Endodermal cell (in vitro differentiated cells): ENCODE measurements at regions not wholly inside any gene's neighbourhood (a gene's known extent, or its start where the extent isn't known, plus 50 kb on each side); places are given as distances from the start of the nearest gene placed in this dataset.

Experiments
- DNase-seq: peaks from one replicate; pipeline ENCODE4 v3.0.0-alpha.2; 2017
- H3K27ac ChIP-seq: 2 replicates; pipeline ENCODE4 v1.5.1; 2013; ENCODE audit warnings: mild to moderate bottlenecking, low read depth, low read length, moderate library complexity
- H3K27me3 ChIP-seq: 2 replicates; pipeline ENCODE4 v1.6.1; 2013; ENCODE audit warnings: mild to moderate bottlenecking, low read length, moderate library complexity; ENCODE audit not compliant: insufficient read depth, control insufficient read depth, poor library complexity, severe bottlenecking
- H3K36me3 ChIP-seq: 2 replicates; pipeline ENCODE4 v1.7.0; 2013; ENCODE audit warnings: mild to moderate bottlenecking, low read length, moderate library complexity; ENCODE audit not compliant: control insufficient read depth, insufficient read depth
- H3K4me1 ChIP-seq: one replicate; pipeline ENCODE4 v1.7.0; 2013; ENCODE audit warnings: low read length; ENCODE audit not compliant: control insufficient read depth, insufficient read depth
- H3K4me3 ChIP-seq: 2 replicates; pipeline ENCODE4 v1.5.1; 2013; ENCODE audit warnings: mild to moderate bottlenecking, low read length, moderate library complexity
- H3K9ac ChIP-seq: 2 replicates; pipeline ENCODE4 v1.6.1; 2013; ENCODE audit warnings: mild to moderate bottlenecking, low read length, moderate library complexity; ENCODE audit not compliant: poor library complexity, severe bottlenecking; ENCODE audit errors: extremely low read depth
- H3K9me3 ChIP-seq: 2 replicates; pipeline ENCODE4 v1.6.1; 2013; ENCODE audit warnings: mild to moderate bottlenecking, low read length, moderate library complexity; ENCODE audit not compliant: control insufficient read depth
- H3K27ac Mint-ChIP-seq: 2 replicates; pipeline ENCODE4 v1.8.0; 2020; ENCODE audit warnings: mixed read lengths
- H3K27me3 Mint-ChIP-seq: 2 replicates; pipeline ENCODE4 v1.8.0; 2021; ENCODE audit warnings: mild to moderate bottlenecking, mixed read lengths; ENCODE audit not compliant: insufficient read depth
- H3K36me3 Mint-ChIP-seq: 2 replicates; pipeline ENCODE4 v1.8.0; 2020; ENCODE audit warnings: low read depth, mixed read lengths
- H3K4me1 Mint-ChIP-seq: 2 replicates; pipeline ENCODE4 v1.8.0; 2020; ENCODE audit warnings: mixed read lengths
- H3K4me3 Mint-ChIP-seq: 2 replicates; pipeline ENCODE4 v1.8.0; 2020; ENCODE audit warnings: mild to moderate bottlenecking, moderate library complexity, mixed read lengths
- H3K9me3 Mint-ChIP-seq: 2 replicates; pipeline ENCODE4 v1.8.0; 2020; ENCODE audit warnings: mild to moderate bottlenecking, mixed read lengths
- WGBS, 2 experiments: methylation state at CpG; one replicate each; pipeline versions ENCODE4 v1.1.5 to v1.1.7; 2013; ENCODE audit warnings: missing lambda C conversion rate in 2 of 2, mixed read lengths in 1 of 2; ENCODE audit not compliant: insufficient coverage in 1 of 2, insufficient read length in 1 of 2; 5-methylcytosine and 5-hydroxymethylcytosine counted together
- TF ChIP-seq, protein P1 (sequence below): fragments of 200-600 bp; sonication (generic); conservative IDR thresholded peaks from 2 replicates; pipeline ENCODE4 v1.5.0; 2021; ENCODE audit warnings: antibody characterized with exemption, mild to moderate bottlenecking

DNA sequence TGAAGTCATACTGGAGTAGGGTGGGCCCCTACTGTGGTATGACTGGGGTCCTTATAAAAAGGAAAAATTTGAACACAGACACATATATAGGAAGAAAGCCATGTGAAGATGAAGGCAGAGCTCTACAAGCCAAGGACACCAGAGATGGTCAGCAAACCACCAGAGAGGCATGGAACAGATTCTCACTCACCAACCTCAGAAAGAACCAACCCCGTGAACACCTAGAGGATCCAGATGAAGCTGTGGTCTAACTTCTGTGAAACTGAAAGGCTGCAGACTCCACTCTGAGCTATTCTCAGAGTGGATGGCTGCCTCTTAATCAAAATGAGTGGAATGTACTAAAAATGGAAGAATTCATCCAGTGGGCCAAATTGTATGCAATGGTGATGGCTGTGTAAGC is 149.6 kb downstream of the ABCA8 start:
- H3K9me3 Mint-ChIP-seq: no peaks in the 10 kb centered on the region

DNA sequence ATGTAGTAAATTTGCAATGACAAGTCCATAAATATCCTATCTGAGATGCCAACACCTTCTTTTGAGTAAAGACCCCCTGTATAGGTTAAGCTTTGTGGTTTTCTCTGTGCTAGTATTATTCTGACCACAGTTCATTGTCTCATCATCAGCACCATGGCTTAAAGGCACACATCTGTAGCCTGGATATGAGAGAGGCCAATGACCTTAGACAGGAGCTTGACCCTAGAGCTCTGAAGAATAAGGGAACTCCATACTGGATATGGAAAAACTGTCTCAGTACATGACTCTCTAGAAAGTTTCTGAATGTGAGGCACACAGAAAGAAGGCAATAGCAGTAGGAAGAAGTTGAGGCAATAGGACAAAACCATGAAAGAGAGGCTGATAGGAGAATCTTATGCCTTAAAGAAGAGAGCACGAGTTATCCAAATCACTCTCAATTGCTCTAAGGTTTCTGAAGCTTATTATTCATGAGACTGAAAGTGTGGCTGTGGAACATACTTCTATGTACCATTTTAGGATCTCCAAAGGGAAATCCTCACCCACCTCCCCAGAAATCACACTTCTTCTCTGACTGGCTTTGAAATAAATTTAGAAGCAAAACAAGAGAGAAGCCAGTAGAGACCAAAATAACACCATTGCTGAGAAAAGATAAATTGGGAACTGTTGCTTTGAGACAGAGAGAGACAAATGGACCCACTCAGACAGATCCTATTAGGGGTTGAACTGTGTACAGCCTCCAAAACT is 150.2 kb downstream of the ABCA8 start:
- Mint-ChIP-seq H3K9me3 (no peaks in the 10 kb centered on the region), H3K36me3 (no peaks in the 10 kb centered on the region), H3K4me1 (no peaks in the 10 kb centered on the region), H3K27me3 (no peaks in the 10 kb centered on the region), H3K27ac (no peak overlapping the region), H3K4me3 (no peak overlapping the region)
- Histone ChIP-seq H3K27me3 (no peaks in the 10 kb centered on the region), H3K4me1 (no peaks in the 10 kb centered on the region), H3K9ac (no peak overlapping the region), H3K9me3 (no peaks in the 10 kb centered on the region), H3K36me3 (no peaks in the 10 kb centered on the region), H3K4me3 (no peak overlapping the region), H3K27ac (no peak overlapping the region)
- no peak for DNase-seq
- TF ChIP-seq, protein P1, sequence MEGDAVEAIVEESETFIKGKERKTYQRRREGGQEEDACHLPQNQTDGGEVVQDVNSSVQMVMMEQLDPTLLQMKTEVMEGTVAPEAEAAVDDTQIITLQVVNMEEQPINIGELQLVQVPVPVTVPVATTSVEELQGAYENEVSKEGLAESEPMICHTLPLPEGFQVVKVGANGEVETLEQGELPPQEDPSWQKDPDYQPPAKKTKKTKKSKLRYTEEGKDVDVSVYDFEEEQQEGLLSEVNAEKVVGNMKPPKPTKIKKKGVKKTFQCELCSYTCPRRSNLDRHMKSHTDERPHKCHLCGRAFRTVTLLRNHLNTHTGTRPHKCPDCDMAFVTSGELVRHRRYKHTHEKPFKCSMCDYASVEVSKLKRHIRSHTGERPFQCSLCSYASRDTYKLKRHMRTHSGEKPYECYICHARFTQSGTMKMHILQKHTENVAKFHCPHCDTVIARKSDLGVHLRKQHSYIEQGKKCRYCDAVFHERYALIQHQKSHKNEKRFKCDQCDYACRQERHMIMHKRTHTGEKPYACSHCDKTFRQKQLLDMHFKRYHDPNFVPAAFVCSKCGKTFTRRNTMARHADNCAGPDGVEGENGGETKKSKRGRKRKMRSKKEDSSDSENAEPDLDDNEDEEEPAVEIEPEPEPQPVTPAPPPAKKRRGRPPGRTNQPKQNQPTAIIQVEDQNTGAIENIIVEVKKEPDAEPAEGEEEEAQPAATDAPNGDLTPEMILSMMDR: no peak
- WGBS, 2 experiments: 91% methylated on average over 1 of the region's 1 CpG; no CpG with 5 or more reads in 1 of the 2 experiments

More for the DNA sequence above, 149.6 kb downstream of the ABCA8 start:
- H3K27me3 Mint-ChIP-seq: no peaks in the 10 kb centered on the region
- TF ChIP-seq, protein P1: no peak
- H3K27me3 ChIP-seq: no peaks in the 10 kb centered on the region
- no peak overlapping the region for H3K4me3 Mint-ChIP-seq
- no peaks in the 10 kb centered on the region for H3K4me1 ChIP-seq
- H3K36me3 Mint-ChIP-seq: no peaks in the 10 kb centered on the region
- no peak overlapping the region for H3K9ac ChIP-seq
- no peaks in the 10 kb centered on the region for H3K9me3 ChIP-seq
- H3K27ac Mint-ChIP-seq: no peak overlapping the region
- H3K4me1 Mint-ChIP-seq: no peaks in the 10 kb centered on the region
- H3K27ac ChIP-seq: no peak overlapping the region
- DNase-seq: no peak
- whole genome bisulfite sequencing, 2 experiments: 100% methylated on average over 1 of the region's 1 CpG; no CpG with 5 or more reads in 1 of the 2 experiments
- no peaks in the 10 kb centered on the region for H3K36me3 ChIP-seq
- H3K4me3 ChIP-seq: no peak overlapping the region

DNA sequence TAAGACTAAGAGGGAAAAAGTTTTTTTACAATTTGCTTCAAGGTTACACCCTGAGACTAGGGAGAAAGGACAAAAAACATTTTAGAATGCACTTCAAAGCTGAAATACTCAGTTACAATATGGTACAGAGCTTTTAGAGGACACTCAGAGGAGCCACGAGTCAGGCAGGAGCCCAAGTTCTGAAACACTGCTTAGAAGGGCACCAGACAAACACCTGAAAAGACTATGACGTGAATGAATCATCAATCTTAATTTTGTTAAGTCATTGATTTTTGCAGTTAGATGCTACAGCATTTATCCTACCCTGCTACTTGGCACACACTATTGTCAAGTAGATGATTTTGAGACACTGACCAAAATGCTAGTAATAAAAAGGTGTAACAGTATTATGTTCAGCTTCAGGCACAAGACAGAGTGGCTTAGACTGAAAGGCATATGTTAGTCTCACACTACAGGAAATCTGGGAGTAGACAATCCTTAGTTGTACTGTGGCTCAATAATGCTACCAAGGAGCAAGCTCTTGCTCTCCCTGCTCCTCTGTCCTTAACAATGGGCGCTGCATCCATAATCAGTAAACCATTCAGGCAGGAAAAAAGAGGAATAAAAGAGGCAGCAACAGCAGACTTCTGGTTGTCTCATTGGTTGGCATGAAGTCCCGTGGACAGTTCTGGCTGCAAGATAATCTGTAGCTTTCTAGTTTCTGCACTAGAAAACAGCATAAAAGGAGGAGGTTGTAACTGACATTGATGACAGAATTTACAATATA is 151.8 kb downstream of the ABCA8 start:
- H3K4me3 ChIP-seq: no peak overlapping the region
- Mint-ChIP-seq H3K27me3 (no peaks in the 10 kb centered on the region), H3K9me3 (no peaks in the 10 kb centered on the region), H3K27ac (no peak overlapping the region), H3K4me1 (peaks cover 2% of the 10 kb centered on the region), H3K4me3 (no peak overlapping the region), H3K36me3 (no peaks in the 10 kb centered on the region)
- DNase-seq: no peak
- peak overlapping the region; percentile 57 for H3K27ac ChIP-seq
- H3K4me1 ChIP-seq: no peaks in the 10 kb centered on the region
- H3K27me3 ChIP-seq: no peaks in the 10 kb centered on the region
- TF ChIP-seq, protein P1: no peak
- no peaks in the 10 kb centered on the region for H3K36me3 ChIP-seq
- no peaks in the 10 kb centered on the region for H3K9me3 ChIP-seq
- WGBS, 2 experiments: 87 to 91% methylated on average over 3 to 4 of the region's 4 CpGs
- H3K9ac ChIP-seq: no peak overlapping the region
